GM23338 (cell line): ENCODE measurements at regions not wholly inside any gene's neighbourhood (a gene's known extent, or its start where the extent isn't known, plus 50 kb on each side); places are given as distances from the start of the nearest gene placed in this dataset.

Experiments
- ATAC-seq: fragments of 200-7000 bp; cut with Tn5 transposase; 3 replicates; pipeline ENCODE4 v1.9.1; 2020
- DNase-seq: peaks from one replicate; pipeline ENCODE4 v3.0.0-alpha.2; 2015; ENCODE audit warnings: low spot score
- H2AFZ ChIP-seq: fragments of 200-600 bp; sonication (generic); 2 replicates; pipeline ENCODE4 v1.8.0; 2016; ENCODE audit warnings: antibody characterized with exemption, mild to moderate bottlenecking, moderate library complexity
- H3F3A ChIP-seq: fragments of 200-600 bp; sonication (generic); replicated peaks from 2 replicates; pipeline ENCODE4 v1.8.0; 2017; ENCODE audit warnings: antibody characterized with exemption, mixed run types, low read depth
- H3K27ac ChIP-seq: fragments of 200-600 bp; sonication (generic); 2 replicates; pipeline ENCODE4 v1.6.1; 2016; ENCODE audit warnings: low read depth
- H3K27me3 ChIP-seq: fragments of 200-600 bp; sonication (generic); 2 replicates; pipeline ENCODE4 v1.8.0; 2016; ENCODE audit warnings: mild to moderate bottlenecking, mixed run types, moderate library complexity; ENCODE audit not compliant: insufficient read depth
- H3K36me3 ChIP-seq: fragments of 200-600 bp; sonication (generic); 2 replicates; pipeline ENCODE4 v1.8.0; 2016; ENCODE audit warnings: mild to moderate bottlenecking; ENCODE audit not compliant: insufficient read depth
- H3K4me1 ChIP-seq: fragments of 200-600 bp; sonication (generic); 2 replicates; pipeline ENCODE4 v1.8.0; 2016; ENCODE audit warnings: mild to moderate bottlenecking, moderate library complexity; ENCODE audit not compliant: insufficient read depth
- H3K4me2 ChIP-seq: fragments of 200-600 bp; sonication (generic); 2 replicates; pipeline ENCODE4 v1.7.1; 2017; ENCODE audit warnings: mixed run types
- H3K4me3 ChIP-seq: fragments of 200-600 bp; sonication (generic); 2 replicates; pipeline ENCODE4 v1.6.1; 2016; ENCODE audit warnings: mixed run types
- H3K79me2 ChIP-seq: fragments of 200-600 bp; sonication (generic); replicated peaks from 2 replicates; pipeline ENCODE4 v1.8.0; 2017; ENCODE audit warnings: mild to moderate bottlenecking; ENCODE audit not compliant: insufficient read depth
- H3K9me2 ChIP-seq: fragments of 200-600 bp; sonication (generic); 2 replicates; pipeline ENCODE4 v1.8.0; 2017; ENCODE audit not compliant: insufficient read depth
- H4K20me1 ChIP-seq: fragments of 200-600 bp; sonication (generic); replicated peaks from 2 replicates; pipeline ENCODE4 v1.8.0; 2017; ENCODE audit warnings: mild to moderate bottlenecking; ENCODE audit not compliant: insufficient read depth
- H3K27ac Mint-ChIP-seq: 2 replicates; pipeline ENCODE4 v1.8.0; 2020; ENCODE audit warnings: inconsistent platforms, mild to moderate bottlenecking, moderate library complexity, mixed read lengths
- H3K27me3 Mint-ChIP-seq: 3 replicates; pipeline ENCODE4 v1.8.0; 2022; ENCODE audit warnings: low read depth, mild to moderate bottlenecking, moderate library complexity, mixed read lengths, inconsistent platforms; ENCODE audit not compliant: insufficient read depth, poor library complexity
- H3K36me3 Mint-ChIP-seq: 3 replicates; pipeline ENCODE4 v1.8.0; 2021; ENCODE audit warnings: low read depth, mild to moderate bottlenecking, inconsistent platforms, moderate library complexity, mixed read lengths
- H3K4me1 Mint-ChIP-seq: 3 replicates; pipeline ENCODE4 v1.8.0; 2020; ENCODE audit warnings: mild to moderate bottlenecking, inconsistent platforms, mixed read lengths
- H3K4me3 Mint-ChIP-seq: 3 replicates; pipeline ENCODE4 v1.8.0; 2021; ENCODE audit warnings: moderate library complexity, mild to moderate bottlenecking, inconsistent platforms, mixed read lengths
- H3K9me3 Mint-ChIP-seq: 3 replicates; pipeline ENCODE4 v1.8.0; 2020; ENCODE audit warnings: moderate library complexity, mild to moderate bottlenecking, inconsistent platforms, mixed read lengths
- CTCF ChIP-seq, 2 experiments: fragments of 200-600 bp in 1 of 2; sonication (generic) in 1 of 2; conservative IDR thresholded peaks; 2 replicates each; pipeline versions ENCODE4 v1.5.1 to v1.6.1; 2016 to 2017; ENCODE audit warnings: antibody characterized with exemption in 2 of 2, low read depth in 2 of 2, mild to moderate bottlenecking in 2 of 2, moderate library complexity in 1 of 2
- ETS1 ChIP-seq: IDR thresholded peaks from 2 replicates; pipeline ENCODE4 v1.6.1; 2016; ENCODE audit warnings: antibody characterized with exemption
- JUNB ChIP-seq: IDR thresholded peaks from one replicate; pipeline ENCODE4 v1.6.1; 2016; ENCODE audit warnings: antibody characterized with exemption; ENCODE audit not compliant: unreplicated experiment
- POLR2AphosphoS5 ChIP-seq: IDR thresholded peaks from 2 replicates; pipeline ENCODE4 v1.6.1; 2016; ENCODE audit warnings: antibody characterized with exemption, low read depth
- REST ChIP-seq: IDR thresholded peaks from one replicate; pipeline ENCODE4 v1.6.1; 2018; ENCODE audit warnings: antibody characterized with exemption; ENCODE audit not compliant: unreplicated experiment
- STAT1 ChIP-seq: IDR thresholded peaks from one replicate; pipeline ENCODE4 v1.6.1; 2016; ENCODE audit warnings: antibody characterized with exemption; ENCODE audit not compliant: unreplicated experiment
- ZNF331 ChIP-seq: fragments of 250-450 bp; sonication (Bioruptor Pico); IDR thresholded peaks from 2 replicates; pipeline ENCODE4 v1.5.0; 2020; ENCODE audit warnings: low read depth, mild to moderate bottlenecking, moderate library complexity
- ZNF462 ChIP-seq: fragments of 250-450 bp; sonication (Bioruptor Pico); IDR thresholded peaks from 2 replicates; pipeline ENCODE4 v1.5.0; 2020; ENCODE audit warnings: mild to moderate bottlenecking, moderate library complexity

- H3K4me1 Mint-ChIP-seq = peaks cover 5% of the 10 kb centered on the region
- H3K4me3 Mint-ChIP-seq = no peak overlapping the region
- no peaks in the 10 kb centered on the region for H3K27me3 Mint-ChIP-seq
- ATAC-seq (no peak), DNase-seq (no peak)
- Histone ChIP-seq H3K4me1 (0 out of 2 replicates have a peak, but pooled peaks cover 3% of the 10 kb centered on the region), H3K79me2 (no peaks in the 10 kb centered on the region), H3F3A (no peaks in the 10 kb centered on the region), H2AFZ (no peak overlapping the region), H3K27me3 (no peaks in the 10 kb centered on the region), H3K4me2 (no peak overlapping the region), H4K20me1 (no peaks in the 10 kb centered on the region), H3K27ac (no peak overlapping the region), H3K9me2 (no peaks in the 10 kb centered on the region), H3K36me3 (no peaks in the 10 kb centered on the region), H3K4me3 (no peak overlapping the region)
- H3K27ac Mint-ChIP-seq = no peak overlapping the region
- H3K9me3 Mint-ChIP-seq = no peaks in the 10 kb centered on the region; the same call in 2 of the 3 replicates
- no peak for TF ChIP-seq STAT1
- TF ChIP-seq ZNF462 (CRISPR knock-in tag) = no peak
- no peak for TF ChIP-seq REST
- TF ChIP-seq ZNF331 = no peak
- no peak for TF ChIP-seq CTCF (conservative IDR thresholded peaks at IDR 0.05; ENCODE audit: low read depth in 2 of 2)
- TF ChIP-seq POLR2AphosphoS5 = no peak
- TF ChIP-seq ETS1 = no peak
- TF ChIP-seq JUNB = no peak
- H3K36me3 Mint-ChIP-seq = no peaks in the 10 kb centered on the region
Measured at GRCh38 chr9:110013064-110013463, 194.9 kb downstream of the C9orf152 start.
